ENCODE measurements at regions not wholly inside any gene's neighbourhood (a gene's known extent, or its start where the extent isn't known, plus 50 kb on each side); places are given as distances from the start of the nearest gene placed in this dataset.

GRCh38 chr4:12778191-12778590 is 705.9 kb downstream of the RAB28 start:
- Histone ChIP-seq H3K4me3 (no peak overlapping the region), H3K4me2 (no peak overlapping the region), H3K9me3 (no peaks in the 10 kb centered on the region), H3K27ac (no peak overlapping the region), H3K4me1 (no peaks in the 10 kb centered on the region)
- CTCF ChIA-PET, result no interaction called here
- TF ChIP-seq PBX3 (IDR thresholded peaks at IDR 0.05) (no peak), RARB (CRISPR knock-in tag; IDR thresholded peaks at IDR 0.05) (no peak), HOXB13 (CRISPR knock-in tag; IDR thresholded peaks at IDR 0.05; ENCODE audit: low read depth) (no peak), CBX8 (IDR thresholded peaks at IDR 0.05) (no peak), FOSL2 (IDR thresholded peaks at IDR 0.05) (no peak), FOSL2 (CRISPR knock-in tag; IDR thresholded peaks at IDR 0.05) (no peak), ZNF302 (CRISPR knock-in tag; IDR thresholded peaks at IDR 0.05) (no peak), RAD21 (conservative IDR thresholded peaks at IDR 0.05 in 1 of 2, IDR thresholded peaks at IDR 0.05 in 1 of 2) (no peak)
- DNase-seq (ENCODE audit: low read depth in 1 of 2, low spot score in 1 of 2), result no peak
- POLR2A ChIA-PET, result no interaction called here
- FAIRE-seq, result no peak
- ATAC-seq, result no peak
- WGBS (ENCODE audit: missing lambda C conversion rate), result 26% methylated on average over 5 of the region's 5 CpGs

- Histone ChIP-seq H3K4me1 (no peaks in the 10 kb centered on the region), H3K27ac (no peak overlapping the region), H3K4me3 (no peak overlapping the region), H3K9me3 (no peaks in the 10 kb centered on the region), H3K4me2 (no peak overlapping the region)
- 0% methylated on average over 2 of the region's 2 CpGs for WGBS (ENCODE audit: missing lambda C conversion rate)
- ChIA-PET CTCF (no interaction called here), POLR2A (no interaction called here)
- no peak for DNase-seq (ENCODE audit: low read depth in 1 of 2, low spot score in 1 of 2)
- TF ChIP-seq FOXS1 (CRISPR knock-in tag; IDR thresholded peaks at IDR 0.05), result no peak
- TF ChIP-seq PHF8 (IDR thresholded peaks at IDR 0.05; ENCODE audit: borderline replicate concordance, low read depth), result no peak
- TF ChIP-seq, protein P1, sequence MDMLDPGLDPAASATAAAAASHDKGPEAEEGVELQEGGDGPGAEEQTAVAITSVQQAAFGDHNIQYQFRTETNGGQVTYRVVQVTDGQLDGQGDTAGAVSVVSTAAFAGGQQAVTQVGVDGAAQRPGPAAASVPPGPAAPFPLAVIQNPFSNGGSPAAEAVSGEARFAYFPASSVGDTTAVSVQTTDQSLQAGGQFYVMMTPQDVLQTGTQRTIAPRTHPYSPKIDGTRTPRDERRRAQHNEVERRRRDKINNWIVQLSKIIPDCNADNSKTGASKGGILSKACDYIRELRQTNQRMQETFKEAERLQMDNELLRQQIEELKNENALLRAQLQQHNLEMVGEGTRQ (IDR thresholded peaks at IDR 0.05), result no peak
- TF ChIP-seq FOSB (CRISPR knock-in tag; IDR thresholded peaks at IDR 0.05), result no peak
- TF ChIP-seq ESRRA (IDR thresholded peaks at IDR 0.05; ENCODE audit: borderline replicate concordance, low read length), result no peak
- no peak for TF ChIP-seq RCOR1 (IDR thresholded peaks at IDR 0.05; ENCODE audit: low read depth, low read length)
- no peak for TF ChIP-seq CHD4 (IDR thresholded peaks at IDR 0.05; ENCODE audit: borderline replicate concordance)
- no peak for TF ChIP-seq CBX2 (IDR thresholded peaks at IDR 0.05; ENCODE audit: borderline replicate concordance, low read depth)
- no peak for TF ChIP-seq RNF2 (IDR thresholded peaks at IDR 0.05; ENCODE audit: borderline replicate concordance, low read depth)
- TF ChIP-seq, protein P2, sequence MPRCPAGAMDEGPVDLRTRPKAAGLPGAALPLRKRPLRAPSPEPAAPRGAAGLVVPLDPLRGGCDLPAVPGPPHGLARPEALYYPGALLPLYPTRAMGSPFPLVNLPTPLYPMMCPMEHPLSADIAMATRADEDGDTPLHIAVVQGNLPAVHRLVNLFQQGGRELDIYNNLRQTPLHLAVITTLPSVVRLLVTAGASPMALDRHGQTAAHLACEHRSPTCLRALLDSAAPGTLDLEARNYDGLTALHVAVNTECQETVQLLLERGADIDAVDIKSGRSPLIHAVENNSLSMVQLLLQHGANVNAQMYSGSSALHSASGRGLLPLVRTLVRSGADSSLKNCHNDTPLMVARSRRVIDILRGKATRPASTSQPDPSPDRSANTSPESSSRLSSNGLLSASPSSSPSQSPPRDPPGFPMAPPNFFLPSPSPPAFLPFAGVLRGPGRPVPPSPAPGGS (IDR thresholded peaks at IDR 0.05), result no peak
- no peak for TF ChIP-seq ATOH8 (CRISPR knock-in tag; IDR thresholded peaks at IDR 0.05; ENCODE audit: low read depth)
- TF ChIP-seq KDM1A (IDR thresholded peaks at IDR 0.05; ENCODE audit: low read depth), result no peak
- TF ChIP-seq, protein P3, sequence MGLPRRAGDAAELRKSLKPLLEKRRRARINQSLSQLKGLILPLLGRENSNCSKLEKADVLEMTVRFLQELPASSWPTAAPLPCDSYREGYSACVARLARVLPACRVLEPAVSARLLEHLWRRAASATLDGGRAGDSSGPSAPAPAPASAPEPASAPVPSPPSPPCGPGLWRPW (IDR thresholded peaks at IDR 0.05), result no peak
- no peak for TF ChIP-seq FOSL2 (IDR thresholded peaks at IDR 0.05)
- TF ChIP-seq FOSL2 (CRISPR knock-in tag; IDR thresholded peaks at IDR 0.05), result no peak
- TF ChIP-seq BHLHE40 (IDR thresholded peaks at IDR 0.05; ENCODE audit: low read depth, low read length), result no peak
- no peak for TF ChIP-seq SREBF2 (IDR thresholded peaks at IDR 0.05)
- FAIRE-seq, result no peak
- no peak for ATAC-seq
Measured at GRCh38 chr4:12770351-12770750, 713.8 kb downstream of the RAB28 start.
